Osteoblast (primary cell): ENCODE measurements at regions not wholly inside any gene's neighbourhood (a gene's known extent, or its start where the extent isn't known, plus 50 kb on each side); places are given as distances from the start of the nearest gene placed in this dataset.

Experiments
- DNase-seq: peaks from one replicate; pipeline ENCODE4 v3.0.0; 2011; ENCODE audit warnings: low spot score, mixed read lengths; ENCODE audit not compliant: insufficient read length; ENCODE audit errors: missing footprints
- H2AFZ ChIP-seq: 2 replicates; pipeline ENCODE4 v1.6.0; 2011; ENCODE audit warnings: mild to moderate bottlenecking, low read length
- H3K27ac ChIP-seq: 2 replicates; pipeline ENCODE4 v1.5.1; 2011; ENCODE audit warnings: mild to moderate bottlenecking, low read depth, low read length, moderate library complexity
- H3K27me3 ChIP-seq: 2 replicates; pipeline ENCODE4 v1.6.0; 2012; ENCODE audit warnings: mild to moderate bottlenecking, control low read depth, inconsistent platforms, low read length, moderate library complexity; ENCODE audit not compliant: insufficient read depth
- H3K36me3 ChIP-seq: 2 replicates; pipeline ENCODE4 v1.5.1; 2011; ENCODE audit warnings: mild to moderate bottlenecking, low read length, control low read depth, moderate library complexity; ENCODE audit not compliant: insufficient read depth
- H3K4me1 ChIP-seq: 2 replicates; pipeline ENCODE4 v1.5.1; 2011; ENCODE audit warnings: mild to moderate bottlenecking, low read length, control low read depth, moderate library complexity; ENCODE audit not compliant: insufficient read depth
- H3K4me2 ChIP-seq: 2 replicates; pipeline ENCODE4 v1.6.0; 2011; ENCODE audit warnings: mild to moderate bottlenecking, low read length; ENCODE audit not compliant: insufficient read depth
- H3K4me3 ChIP-seq: fragments of 200-600 bp; sonication (generic); 3 replicates; pipeline ENCODE4 v1.5.1; 2012; ENCODE audit warnings: mild to moderate bottlenecking, low read length, inconsistent platforms; ENCODE audit not compliant: insufficient read depth
- H3K79me2 ChIP-seq: 2 replicates; pipeline ENCODE4 v1.6.0; 2012; ENCODE audit warnings: mild to moderate bottlenecking, low read length, control low read depth, inconsistent platforms; ENCODE audit not compliant: insufficient read depth
- H3K9me3 ChIP-seq: 2 replicates; pipeline ENCODE4 v1.5.1; 2011; ENCODE audit warnings: low read depth, low read length, control low read depth
- H4K20me1 ChIP-seq: 2 replicates; pipeline ENCODE4 v1.6.0; 2012; ENCODE audit warnings: mild to moderate bottlenecking, low read length, control low read depth; ENCODE audit not compliant: insufficient read depth
- TF ChIP-seq, protein P1 (sequence below): IDR thresholded peaks from 2 replicates; pipeline ENCODE4 v1.5.1; 2011; ENCODE audit warnings: mild to moderate bottlenecking, low read depth, low read length, moderate library complexity; ENCODE audit errors: extremely low read depth

DNA sequence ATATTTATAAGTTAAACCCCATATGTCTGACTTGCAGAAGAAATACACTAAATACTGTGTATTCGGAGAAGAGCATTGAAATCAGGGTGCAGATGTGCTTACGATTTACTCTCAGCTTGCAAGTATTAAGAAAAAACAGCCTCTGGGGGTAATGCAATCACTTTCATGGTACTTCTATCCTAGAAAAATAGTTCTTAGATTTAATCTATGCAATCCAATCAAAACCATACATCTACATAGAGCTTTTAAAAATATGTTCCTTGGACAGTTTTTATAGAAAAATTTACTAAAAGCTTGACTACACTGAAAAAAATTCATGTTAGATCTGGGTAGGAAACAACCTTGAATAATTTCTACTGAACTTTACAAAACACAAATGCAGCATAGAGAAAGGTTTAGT, 890.3 kb upstream of the ADGRL2 start:
- Histone ChIP-seq H3K27me3 (no peaks in the 10 kb centered on the region), H3K27ac (no peak overlapping the region), H3K4me3 (no peak overlapping the region), H2AFZ (no peak overlapping the region), H3K79me2 (no peaks in the 10 kb centered on the region), H3K9me3 (peaks cover 4% of the 10 kb centered on the region), H3K4me1 (no peaks in the 10 kb centered on the region), H3K36me3 (no peaks in the 10 kb centered on the region), H3K4me2 (no peak overlapping the region), H4K20me1 (no peaks in the 10 kb centered on the region)
- no peak for DNase-seq
- TF ChIP-seq, protein P1, sequence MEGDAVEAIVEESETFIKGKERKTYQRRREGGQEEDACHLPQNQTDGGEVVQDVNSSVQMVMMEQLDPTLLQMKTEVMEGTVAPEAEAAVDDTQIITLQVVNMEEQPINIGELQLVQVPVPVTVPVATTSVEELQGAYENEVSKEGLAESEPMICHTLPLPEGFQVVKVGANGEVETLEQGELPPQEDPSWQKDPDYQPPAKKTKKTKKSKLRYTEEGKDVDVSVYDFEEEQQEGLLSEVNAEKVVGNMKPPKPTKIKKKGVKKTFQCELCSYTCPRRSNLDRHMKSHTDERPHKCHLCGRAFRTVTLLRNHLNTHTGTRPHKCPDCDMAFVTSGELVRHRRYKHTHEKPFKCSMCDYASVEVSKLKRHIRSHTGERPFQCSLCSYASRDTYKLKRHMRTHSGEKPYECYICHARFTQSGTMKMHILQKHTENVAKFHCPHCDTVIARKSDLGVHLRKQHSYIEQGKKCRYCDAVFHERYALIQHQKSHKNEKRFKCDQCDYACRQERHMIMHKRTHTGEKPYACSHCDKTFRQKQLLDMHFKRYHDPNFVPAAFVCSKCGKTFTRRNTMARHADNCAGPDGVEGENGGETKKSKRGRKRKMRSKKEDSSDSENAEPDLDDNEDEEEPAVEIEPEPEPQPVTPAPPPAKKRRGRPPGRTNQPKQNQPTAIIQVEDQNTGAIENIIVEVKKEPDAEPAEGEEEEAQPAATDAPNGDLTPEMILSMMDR = no peak

GRCh38 chr1:80909172-80909784, 891.5 kb upstream of the ADGRL2 start:
- H4K20me1 ChIP-seq = no peaks in the 10 kb centered on the region
- no peak overlapping the region for H2AFZ ChIP-seq
- TF ChIP-seq, protein P1 = no peak
- peaks cover 4% of the 10 kb centered on the region for H3K9me3 ChIP-seq
- H3K36me3 ChIP-seq = no peaks in the 10 kb centered on the region
- H3K4me2 ChIP-seq = no peak overlapping the region
- no peaks in the 10 kb centered on the region for H3K79me2 ChIP-seq
- no peak overlapping the region for H3K4me3 ChIP-seq
- no peak overlapping the region for H3K27ac ChIP-seq
- no peak for DNase-seq
- no peaks in the 10 kb centered on the region for H3K4me1 ChIP-seq
- no peaks in the 10 kb centered on the region for H3K27me3 ChIP-seq

DNA sequence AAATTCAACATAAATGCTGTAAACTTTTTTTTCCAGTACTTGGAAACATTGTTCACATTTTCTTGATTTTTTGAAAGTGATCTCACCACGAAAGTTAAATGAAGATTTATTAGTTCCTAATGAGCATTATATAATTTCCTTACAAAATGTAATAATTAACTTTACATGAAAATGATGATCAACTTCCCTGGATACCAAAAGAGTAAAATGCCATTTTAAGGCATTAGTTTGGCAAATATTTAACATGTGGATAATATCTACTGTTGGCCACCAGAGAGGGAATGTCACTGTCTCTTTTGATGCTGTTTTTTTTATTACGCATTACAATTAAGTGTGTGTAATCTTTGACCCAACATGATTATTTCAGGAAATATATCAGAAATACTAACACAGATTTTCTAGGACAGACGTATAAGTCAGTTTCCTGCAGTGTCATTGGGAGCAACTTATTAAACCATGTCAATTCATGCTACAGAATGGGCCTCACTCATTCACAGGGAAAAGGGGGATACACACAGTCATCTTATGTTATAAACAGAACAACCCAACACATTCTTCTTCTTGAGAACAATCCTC, 903.9 kb upstream of the ADGRL2 start:
- Histone ChIP-seq H3K79me2 (no peaks in the 10 kb centered on the region), H3K9me3 (peaks cover 6% of the 10 kb centered on the region), H3K4me3 (no peak overlapping the region), H3K27ac (no peak overlapping the region), H3K4me2 (no peak overlapping the region), H3K27me3 (no peaks in the 10 kb centered on the region), H2AFZ (no peak overlapping the region), H4K20me1 (no peaks in the 10 kb centered on the region), H3K4me1 (no peaks in the 10 kb centered on the region), H3K36me3 (no peaks in the 10 kb centered on the region)
- TF ChIP-seq, protein P1 = no peak
- no peak for DNase-seq

DNA sequence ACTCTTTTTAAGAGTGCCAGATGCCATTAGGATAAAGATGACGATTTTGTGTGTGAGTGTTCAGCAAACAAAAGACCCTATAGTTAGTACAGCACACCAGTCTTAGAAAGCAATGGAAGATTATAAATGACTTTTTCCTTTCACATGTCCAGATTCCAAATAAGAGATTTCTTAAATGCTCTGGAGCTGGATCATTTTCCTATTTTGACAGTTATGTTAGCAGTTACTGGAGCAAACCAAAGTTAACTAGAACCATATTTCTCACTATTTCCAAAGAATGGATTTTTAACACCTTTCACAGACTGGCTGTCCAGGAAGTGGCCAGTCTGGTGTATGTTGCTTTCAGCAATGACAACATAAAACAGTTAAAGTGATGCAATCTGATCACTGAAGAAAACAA, 905.8 kb upstream of the ADGRL2 start:
- Histone ChIP-seq H3K27me3 (no peaks in the 10 kb centered on the region), H3K36me3 (no peaks in the 10 kb centered on the region), H3K4me1 (no peaks in the 10 kb centered on the region), H4K20me1 (no peaks in the 10 kb centered on the region), H3K27ac (no peak overlapping the region), H3K9me3 (peaks cover 2% of the 10 kb centered on the region), H2AFZ (no peak overlapping the region), H3K4me3 (no peak overlapping the region), H3K4me2 (no peak overlapping the region), H3K79me2 (no peaks in the 10 kb centered on the region)
- TF ChIP-seq, protein P1 = no peak
- DNase-seq = no peak
